Suprapubic skin (tissue), 3 donors: ENCODE measurements at regions not wholly inside any gene's neighbourhood (a gene's known extent, or its start where the extent isn't known, plus 50 kb on each side); places are given as distances from the start of the nearest gene placed in this dataset.
"Not testable (repeated sequence)": the region's sequence is repeated elsewhere in the genome, so short reads cannot be mapped to it uniquely, and the experiment has no call there.

Source experiments
- CTCF ChIP-seq, 2 donors: fragments of 200-600 bp in 1 of 2; fragments of 450-650 bp in 1 of 2; sonication (generic) in 1 of 2; IDR thresholded peaks; one replicate each; pipeline ENCODE4 v1.5.1; 2016 to 2019; ENCODE audit warnings: antibody characterized with exemption in 2 of 2, mild to moderate bottlenecking in 1 of 2, moderate library complexity in 1 of 2
- POLR2AphosphoS5 ChIP-seq, 3 donors: sonication (generic); formaldehyde crosslinking; IDR thresholded peaks; one replicate each; pipeline ENCODE4 v1.6.1; 2017; ENCODE audit warnings: antibody characterized with exemption in 3 of 3

- TF ChIP-seq POLR2AphosphoS5, CTCF (IDR thresholded peaks at IDR 0.05): not testable (repeated sequence)
These were observed 114.3 kb upstream of the BNIP2 start for GRCh38 chr15:59803293-59803966.
